HG03135 (cell line): ENCODE measurements at regions not wholly inside any gene's neighbourhood (a gene's known extent, or its start where the extent isn't known, plus 50 kb on each side); places are given as distances from the start of the nearest gene placed in this dataset.
"Not testable (repeated sequence)": the region's sequence is repeated elsewhere in the genome, so short reads cannot be mapped to it uniquely, and the experiment has no call there.

Source experiments
- ATAC-seq: cut with Tn5 transposase; IDR thresholded peaks from one replicate; pipeline ENCODE4 v1.9.1; 2021; ENCODE audit warnings: mild to moderate bottlenecking, moderate library complexity; ENCODE audit not compliant: unreplicated experiment

DNA sequence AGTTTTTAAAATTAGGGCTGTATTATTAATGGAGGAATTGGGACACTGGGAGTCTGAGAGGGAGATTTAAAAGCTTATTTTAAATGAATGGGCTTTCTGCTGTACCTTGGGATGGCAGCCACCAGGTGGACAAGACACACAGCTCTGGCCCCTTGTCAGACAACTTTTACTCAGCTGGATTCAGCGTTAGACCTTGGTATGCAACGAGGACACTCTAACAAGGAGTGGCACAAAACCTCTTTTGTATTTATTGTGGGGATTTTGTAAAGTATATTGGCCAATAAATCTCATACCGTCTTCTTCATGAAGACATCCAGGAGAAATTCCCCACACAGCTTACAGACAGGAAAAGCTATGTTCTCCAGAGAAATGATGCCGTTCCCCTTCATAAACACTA, 105.7 kb downstream of the LCA5 start:
- no peak for ATAC-seq

DNA sequence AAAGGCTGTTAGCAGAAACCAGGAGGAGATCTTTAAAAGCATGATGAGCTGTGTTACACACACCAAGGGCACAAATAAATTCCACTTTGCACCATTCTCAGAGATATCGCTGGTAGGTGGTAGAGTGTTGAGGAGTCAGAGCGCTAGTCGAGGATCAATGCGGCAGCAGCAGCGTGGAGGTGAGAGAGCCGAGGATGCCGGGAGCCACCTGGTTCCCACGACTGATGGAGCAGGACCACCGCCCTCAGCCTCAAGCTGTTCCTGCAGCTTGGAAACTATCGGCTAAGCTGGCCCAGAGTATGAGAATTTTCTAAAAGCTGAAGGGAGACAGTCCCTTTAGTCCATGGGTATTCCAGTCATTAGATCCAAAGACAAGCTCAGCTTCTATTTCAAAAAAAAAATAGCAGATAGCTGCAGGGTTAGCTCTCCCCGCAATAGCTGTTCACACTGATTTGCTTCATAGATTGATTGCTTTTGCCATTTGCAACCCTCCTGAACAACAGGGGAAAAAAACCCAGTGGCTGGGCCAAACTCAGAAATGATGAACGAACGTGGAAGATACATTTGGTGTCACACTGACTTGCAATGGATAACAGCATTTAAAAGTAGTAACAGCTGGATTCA, 106.2 kb downstream of the LCA5 start:
- no peak for ATAC-seq

DNA sequence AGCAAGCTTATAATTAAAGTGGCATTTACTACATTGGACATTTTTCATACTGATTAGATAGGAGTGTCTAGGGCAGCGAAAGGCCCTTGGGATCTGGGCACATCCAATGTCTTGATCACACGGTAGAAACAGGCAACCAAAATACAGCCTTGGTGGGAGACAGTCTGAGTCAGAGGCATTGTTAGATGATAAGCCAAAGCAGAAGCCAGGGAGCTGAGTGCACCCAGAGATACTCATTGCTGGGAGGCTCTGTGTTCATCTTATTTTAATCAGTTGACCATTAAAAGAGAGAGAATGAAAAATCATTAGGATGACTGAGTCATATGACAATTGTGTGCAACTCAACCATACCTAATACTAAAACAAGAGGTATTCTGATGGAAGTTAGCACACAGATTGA, 109.5 kb downstream of the LCA5 start:
- ATAC-seq, result no peak

DNA sequence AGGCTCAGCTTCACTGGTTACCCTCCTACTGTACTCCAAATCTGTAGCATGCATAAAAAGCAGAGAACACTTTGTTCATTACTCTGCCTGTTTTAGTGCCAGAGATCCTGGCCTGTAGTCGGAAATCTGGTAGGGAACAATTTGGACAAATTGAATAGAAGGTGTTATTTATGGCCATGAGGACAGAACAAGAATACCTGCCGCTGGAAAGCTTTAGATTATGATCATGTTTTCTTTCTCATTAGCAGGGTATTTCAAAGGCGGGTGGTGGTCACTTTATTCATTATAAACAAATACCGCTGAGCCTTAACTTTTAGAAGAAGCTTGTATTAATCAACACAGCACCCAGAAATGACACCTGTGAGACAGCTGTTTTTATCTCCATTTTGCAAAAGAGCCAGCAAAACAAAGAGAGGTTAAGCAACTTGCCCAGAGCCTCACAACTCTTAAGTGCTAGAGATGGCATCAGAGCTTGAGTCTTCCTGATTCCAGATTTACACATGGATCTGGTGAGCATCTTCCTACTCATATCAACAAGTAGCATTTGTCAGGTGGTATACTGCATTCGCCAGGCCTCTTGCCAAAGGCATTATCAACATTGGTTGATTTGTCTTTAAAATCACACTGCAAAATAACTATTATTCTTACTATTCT, 110.5 kb downstream of the LCA5 start:
- ATAC-seq, result no peak

DNA sequence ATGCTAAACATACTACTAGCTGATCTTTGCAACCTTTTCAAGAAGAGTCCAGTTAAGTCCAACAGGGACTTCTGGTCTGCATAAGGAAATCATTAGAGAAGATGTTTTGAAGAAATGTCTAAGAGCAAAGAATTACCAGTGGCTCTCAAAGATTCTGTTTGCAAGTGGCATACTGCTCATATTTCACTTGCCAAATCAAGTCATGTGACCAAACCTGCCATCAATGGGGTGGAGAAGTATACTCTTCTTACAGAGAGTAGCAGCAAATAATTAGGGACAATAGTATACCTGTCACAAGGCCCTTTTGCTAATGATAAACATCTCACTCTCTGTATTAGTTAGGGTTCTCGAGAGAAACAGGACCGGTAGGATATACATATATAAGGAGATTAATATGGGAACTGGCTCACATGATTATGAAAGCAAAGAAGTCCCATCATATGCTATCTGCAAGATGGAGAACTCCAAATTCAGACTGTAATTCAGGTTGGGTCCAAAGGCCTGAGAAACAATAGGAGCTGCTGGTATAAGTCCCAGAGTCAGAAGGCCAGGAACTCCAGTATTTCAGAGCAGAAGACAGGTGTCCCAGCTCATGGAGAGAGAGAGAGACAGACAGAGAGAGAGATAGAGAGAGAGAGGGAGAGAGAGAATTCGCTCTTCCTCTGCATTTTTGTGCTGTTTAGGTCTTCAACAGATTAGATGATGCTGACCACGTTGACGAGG, 111.5 kb downstream of the LCA5 start:
- no peak for ATAC-seq

DNA sequence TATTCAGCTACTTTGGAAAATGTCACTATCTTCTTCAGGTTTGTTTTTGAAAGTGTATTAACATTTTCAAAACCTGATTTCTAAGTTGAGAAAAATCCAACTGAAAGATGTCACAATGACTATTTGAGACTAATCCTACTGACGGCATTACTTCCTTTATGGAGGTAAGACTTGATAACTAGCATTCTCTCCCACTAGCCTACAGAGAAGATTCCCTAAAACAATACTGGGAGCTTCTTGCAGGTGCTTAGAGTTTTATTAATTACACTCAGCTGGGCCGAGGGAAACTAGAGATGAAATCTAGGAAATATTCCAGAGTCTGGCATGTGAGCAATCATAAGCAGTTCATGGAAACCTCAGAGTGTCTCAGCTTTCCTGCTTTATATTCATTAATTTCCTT, 114.0 kb downstream of the LCA5 start:
- no peak for ATAC-seq

DNA sequence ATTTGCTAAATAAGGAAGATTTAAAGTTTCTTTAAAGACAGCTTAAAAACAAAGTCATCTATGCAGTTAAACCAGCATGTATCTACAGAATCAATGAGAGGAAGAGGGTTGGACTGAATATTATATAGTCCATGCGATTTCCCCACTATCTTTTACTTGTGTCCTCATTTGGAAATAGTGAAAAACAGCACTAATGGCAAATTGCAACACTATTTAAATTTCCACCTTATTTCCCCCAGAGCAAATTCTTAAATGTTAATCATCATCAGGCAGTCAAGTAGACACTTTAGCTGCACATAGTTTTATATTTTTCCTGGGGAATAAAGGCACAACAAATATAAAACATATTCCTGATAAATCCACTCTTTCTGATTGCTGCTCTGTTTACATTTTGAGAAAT, 114.6 kb downstream of the LCA5 start:
- no peak for ATAC-seq

DNA sequence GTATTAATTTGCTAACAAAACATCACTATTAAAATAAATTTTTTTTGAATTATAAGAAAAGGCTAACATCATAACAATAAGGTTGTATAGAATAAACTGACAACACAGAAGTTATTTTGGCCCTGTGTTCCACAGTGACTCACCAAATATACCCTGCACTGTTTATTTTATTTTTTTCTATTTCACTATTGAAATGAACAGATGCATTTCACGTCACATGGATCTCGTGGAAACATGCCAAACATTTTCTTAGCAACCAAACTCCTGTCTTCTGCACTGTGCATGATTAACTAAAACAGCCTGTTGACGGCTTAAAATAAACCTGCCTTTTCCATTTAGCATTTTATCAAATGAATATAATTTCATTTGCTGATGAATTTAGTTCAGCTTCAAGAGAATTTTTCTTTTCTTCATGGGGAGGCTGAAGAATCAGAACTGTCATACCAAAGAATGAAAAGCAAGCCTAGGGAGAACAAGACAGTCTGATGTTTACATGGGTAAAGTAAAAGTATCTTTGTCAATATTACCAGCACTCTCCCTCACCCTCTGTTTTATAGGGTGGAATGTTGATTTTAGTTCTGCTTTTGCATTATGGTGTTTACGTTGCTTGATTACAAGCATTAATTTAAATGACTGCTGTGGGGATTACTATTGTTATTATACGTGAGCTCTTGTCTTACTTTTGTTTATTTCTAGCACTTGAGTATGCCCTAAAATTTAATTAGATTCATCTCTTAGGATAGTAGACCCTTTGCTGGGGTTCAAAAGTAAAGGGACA, 115.3 kb downstream of the LCA5 start:
- ATAC-seq, result no peak

DNA sequence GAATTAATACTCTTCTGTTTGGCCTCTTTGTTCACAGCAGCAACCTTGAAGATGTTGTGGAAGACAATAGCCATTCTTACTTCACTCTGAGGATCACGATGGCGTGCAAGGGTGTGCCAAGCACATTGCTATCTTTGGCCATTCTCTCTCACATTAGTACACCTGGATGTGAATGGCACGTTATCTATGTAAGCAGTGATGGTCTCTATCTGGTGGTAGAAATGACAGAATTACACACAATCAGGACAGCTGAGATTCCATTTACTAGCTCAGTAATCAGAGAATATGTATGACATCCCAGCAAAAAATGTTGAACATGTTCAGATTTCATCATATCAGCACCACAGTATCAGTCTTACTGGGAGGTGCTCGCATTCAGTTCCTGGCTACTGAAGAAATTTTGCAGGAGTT, 116.2 kb downstream of the LCA5 start:
- no peak for ATAC-seq

DNA sequence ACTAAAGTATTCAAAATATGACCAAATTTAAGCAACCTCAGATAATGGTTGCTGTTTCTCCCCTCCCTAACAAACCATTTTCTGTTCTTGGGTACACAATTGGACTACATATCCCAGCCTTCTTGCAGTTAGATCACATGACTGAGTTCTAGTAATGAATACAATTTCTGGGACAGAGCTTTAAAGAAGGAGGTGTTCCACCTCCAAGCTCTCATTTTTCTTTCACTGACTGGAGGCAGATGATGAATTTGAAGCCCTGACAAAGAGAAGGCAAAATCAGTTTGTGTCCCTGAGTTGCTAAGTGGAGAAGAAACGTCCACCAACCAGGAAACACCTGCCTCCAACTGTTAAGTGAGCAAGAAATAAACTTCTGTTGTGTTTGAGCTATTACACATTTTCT, 117.2 kb downstream of the LCA5 start:
- no peak for ATAC-seq

DNA sequence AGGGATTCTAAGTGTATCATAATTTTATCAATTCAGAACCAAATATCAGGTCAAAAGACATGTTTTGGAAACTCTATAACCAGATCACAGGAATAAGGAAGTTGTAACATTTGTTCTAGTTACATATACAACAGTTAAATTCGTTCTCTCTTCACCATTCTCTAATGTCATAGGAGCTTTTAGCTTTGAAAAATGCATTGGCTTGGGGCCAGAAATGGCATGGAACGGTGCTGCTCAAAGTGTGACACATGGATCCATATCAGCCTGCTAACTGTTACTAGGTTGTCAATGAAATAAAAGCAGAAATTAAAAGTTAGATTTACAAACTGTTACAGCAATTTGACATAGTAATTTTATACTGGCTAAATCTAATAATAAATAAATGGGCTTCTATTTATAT, 120.3 kb downstream of the LCA5 start:
- no peak for ATAC-seq

DNA sequence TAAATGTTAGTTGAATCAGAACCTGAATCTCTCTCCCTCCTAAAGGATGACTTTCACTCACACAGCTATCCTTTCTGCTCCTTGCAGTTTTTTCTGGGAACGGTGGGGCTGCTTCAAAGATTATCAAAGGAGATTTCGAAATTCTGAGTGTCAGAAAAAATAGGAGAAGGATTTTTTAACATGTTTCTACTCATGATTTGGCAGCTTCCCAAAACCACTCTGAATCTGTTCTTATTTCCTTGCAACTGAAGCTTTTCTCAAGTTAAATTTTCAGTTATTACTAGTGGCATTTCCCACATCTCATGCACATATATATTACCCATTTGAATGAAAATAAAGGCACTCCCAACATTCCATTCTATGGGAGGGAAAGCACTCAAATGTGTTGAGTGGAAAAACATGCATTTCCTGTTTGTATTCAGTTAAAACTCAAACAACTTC, 123.6 kb downstream of the LCA5 start:
- ATAC-seq, result no peak

DNA sequence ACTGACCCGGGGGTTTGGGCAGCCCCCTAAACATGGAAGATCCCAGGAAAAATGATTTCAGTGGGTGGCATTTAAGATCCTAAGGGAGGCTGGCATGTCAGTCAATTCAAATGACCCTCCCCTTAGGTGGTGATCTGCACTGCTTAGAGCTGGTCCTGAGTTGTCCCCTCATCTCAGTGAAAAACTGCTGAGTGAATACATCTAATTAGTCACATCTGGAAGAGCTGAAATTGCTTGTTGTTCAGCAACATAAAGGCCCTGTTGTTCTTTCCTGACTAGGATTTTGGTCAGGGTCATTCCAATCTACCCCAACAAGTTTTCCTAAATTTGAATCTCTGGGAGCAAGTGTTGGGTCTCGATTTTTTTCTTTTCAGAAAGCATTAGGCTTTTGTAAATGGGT, 126.4 kb downstream of the LCA5 start:
- ATAC-seq, result no peak

DNA sequence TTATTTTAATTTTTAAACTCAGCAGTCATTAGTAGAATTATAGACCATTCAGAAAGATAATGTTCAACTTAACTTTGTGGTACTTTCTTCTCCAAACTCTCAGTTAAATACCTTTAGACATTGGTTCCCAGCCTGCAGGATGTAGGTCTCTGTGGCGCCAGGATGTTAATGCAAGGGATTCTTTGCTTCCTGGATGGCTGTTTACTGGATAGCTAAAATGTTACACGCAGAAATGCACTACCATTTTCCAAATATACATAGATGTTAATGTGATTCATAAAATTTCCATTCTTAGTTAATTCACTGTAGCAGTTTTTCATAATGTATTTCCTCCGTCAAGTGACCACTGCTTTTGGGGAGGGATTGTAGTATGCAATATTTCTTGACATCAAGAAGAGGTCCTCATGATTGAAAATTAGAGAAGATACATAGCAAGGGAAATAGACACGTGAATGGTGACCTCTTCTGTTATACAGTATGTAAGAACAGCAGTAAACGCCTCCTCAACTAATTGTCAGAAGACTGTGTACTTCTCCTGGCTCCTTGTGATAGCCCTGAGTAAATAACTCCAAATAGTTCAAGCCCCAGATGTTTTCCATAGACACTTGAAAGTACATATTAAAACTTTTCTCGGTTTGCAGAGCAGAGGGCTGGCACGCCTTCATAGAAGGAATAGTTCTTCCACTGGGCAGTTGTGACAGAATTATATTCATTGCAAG, 128.8 kb downstream of the LCA5 start:
- no peak for ATAC-seq

DNA sequence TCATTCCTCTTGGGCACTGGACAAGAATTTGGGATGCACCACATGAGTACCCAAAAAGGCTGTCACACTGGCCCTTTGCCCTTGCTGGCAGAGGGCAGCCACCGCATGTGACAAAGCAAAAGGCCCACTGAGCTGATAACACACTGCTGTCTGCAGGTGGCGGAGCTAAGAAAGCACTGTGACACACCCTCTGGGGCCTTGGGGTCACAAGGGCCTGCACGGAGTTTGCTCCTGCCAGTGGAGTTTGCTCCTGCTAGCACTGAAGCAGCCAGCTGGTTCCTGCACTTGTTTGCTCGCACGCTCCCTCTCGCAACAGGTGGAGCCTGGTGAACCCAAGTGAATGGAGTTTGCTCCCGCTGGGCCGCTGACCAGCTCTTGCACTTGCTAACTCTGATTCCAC, 132.6 kb downstream of the LCA5 start:
- ATAC-seq, result no peak

DNA sequence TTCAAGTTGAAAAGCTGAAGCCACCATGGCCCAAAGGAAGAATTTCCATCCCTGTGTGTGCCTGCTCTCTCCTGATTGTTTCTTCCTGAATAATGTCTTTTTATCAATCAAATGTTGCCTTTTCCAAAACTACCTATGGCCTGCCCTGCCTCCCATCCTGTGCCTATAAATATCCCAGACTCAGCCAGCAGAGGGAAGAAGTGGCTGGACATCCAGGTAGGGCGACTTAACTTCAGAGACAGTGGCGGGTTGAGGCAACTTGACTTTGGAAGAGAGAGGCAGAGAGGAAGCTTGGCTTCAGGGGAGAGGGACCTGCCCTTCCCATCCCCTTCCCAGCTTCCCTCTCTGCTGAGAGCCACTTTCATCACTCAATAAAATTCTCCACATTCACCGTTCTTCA, 133.0 kb downstream of the LCA5 start:
- ATAC-seq, result no peak

DNA sequence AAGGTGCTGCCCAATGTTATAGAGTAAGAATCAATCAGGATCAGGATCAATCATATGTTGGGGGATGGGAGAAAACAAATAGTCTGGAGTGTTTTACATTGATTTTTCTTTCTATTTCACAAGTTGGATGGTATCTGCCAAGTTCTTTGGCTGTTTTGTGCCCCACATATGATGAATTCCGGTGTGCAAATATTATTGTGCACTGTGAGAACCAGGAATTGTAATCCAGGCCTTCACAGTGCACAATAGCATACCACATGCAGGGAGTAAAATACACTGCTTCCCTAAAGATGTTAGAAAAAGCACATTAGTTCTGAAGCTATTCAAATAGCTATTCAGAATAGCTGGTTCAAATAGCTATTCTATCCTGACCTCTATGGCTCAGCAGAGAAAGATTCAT, 133.7 kb downstream of the LCA5 start:
- no peak for ATAC-seq

DNA sequence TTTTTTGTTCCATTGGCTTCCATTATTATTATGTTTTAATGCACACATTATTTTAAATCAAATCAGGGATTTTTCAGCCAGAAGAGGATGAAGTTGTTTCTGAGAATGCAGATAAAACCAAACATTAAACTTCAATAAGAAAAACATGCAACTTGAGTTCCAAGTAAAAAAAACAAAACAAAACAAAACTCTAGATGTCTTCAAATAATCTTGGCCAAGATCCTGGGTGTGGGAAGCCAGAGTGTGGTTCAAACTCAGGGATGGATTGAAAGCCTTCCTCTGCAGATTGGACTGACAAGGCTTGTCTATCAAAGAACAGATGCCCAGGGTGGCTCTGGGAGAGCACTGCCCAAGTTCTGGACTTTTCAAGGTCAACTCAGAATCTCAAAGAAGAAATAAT, 134.1 kb downstream of the LCA5 start:
- ATAC-seq, result no peak

DNA sequence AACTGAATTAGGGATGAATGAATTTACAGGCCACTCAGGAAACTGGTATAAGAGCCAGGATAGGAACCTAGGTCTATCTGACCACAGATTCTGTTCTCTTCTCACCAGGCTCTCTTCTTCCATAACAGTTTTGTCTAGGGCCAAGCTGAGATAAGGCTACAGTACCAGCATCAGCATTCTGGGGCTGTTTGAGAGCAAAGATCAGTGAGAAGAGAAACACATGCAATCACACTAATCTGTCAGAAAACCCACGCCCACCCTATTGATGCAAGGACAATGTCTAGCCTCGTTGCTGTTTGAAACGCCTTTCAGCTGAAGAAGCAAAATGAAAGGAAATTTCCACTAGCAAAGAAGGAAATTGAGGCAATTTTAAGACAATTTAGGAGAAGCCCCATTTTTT, 137.7 kb downstream of the LCA5 start:
- no peak for ATAC-seq

DNA sequence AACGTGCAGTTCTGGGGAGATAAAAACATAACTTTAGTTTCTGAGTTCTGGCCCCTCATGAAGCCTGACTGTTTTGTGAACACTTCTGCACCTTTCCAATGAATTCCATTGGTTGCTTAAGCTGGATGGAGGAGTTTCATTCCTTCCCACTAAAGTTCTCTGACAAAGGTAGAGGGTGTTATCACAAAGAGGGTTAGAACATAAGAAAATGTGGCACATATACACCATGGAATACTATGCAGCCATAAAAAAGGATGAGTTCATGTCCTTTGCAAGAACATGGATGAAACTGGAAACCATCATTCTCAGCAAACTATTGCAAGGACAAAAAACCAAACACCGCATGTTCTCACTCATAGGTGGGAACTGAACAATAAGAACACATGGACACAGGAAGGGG, 138.6 kb downstream of the LCA5 start:
- ATAC-seq, result not testable (repeated sequence)

DNA sequence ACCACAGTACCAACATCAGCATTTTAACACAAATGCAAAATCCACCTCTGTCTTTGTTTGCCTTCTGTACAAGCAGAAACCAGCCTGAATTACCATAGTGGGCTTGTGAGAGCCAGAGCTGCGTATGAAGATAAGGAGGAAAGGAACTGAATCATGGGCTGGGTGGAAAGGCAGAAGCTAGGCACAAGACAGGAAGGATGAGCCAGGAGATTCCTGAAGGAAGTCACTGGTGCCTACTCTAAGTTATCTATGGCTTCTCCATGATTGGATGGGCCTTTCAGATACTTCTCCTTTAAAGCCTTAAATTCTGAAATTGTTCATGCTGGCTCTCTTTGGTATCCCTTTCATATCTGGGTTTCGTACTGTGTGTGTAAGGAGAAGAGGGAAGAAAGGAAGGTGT, 140.6 kb downstream of the LCA5 start:
- ATAC-seq, result no peak
